Tibial nerve (tissue), 4 donors: ENCODE measurements at regions not wholly inside any gene's neighbourhood (a gene's known extent, or its start where the extent isn't known, plus 50 kb on each side); places are given as distances from the start of the nearest gene placed in this dataset.

Source experiments
- DNase-seq, 2 donors: peaks; one replicate each; pipeline ENCODE4 v3.0.0-alpha.2; 2019; ENCODE audit warnings: low spot score in 2 of 2
- H3K27ac ChIP-seq, 4 donors: fragments of 200-600 bp; sonication (generic) in 3 of 4; one replicate each; pipeline ENCODE4 v1.5.1; 2017 to 2019; ENCODE audit warnings: mild to moderate bottlenecking in 1 of 4
- H3K27me3 ChIP-seq, 2 donors: fragments of 200-600 bp; sonication (generic) in 1 of 2; one replicate each; pipeline versions ENCODE4 v1.5.1 to v1.6.0; 2017 to 2019
- H3K36me3 ChIP-seq, 3 donors: fragments of 200-600 bp; sonication (generic); one replicate each; pipeline ENCODE4 v1.5.1; 2018 to 2019
- H3K4me1 ChIP-seq, 4 donors: fragments of 200-600 bp; sonication (generic) in 3 of 4; one replicate each; pipeline ENCODE4 v1.5.1; 2017 to 2019
- H3K4me3 ChIP-seq, 4 donors: fragments of 200-600 bp; sonication (generic) in 3 of 4; one replicate each; pipeline ENCODE4 v1.5.1; 2017 to 2019; ENCODE audit warnings: mild to moderate bottlenecking in 1 of 4, moderate library complexity in 1 of 4
- H3K9me3 ChIP-seq, 4 donors: fragments of 200-600 bp; sonication (generic) in 3 of 4; one replicate each; pipeline ENCODE4 v1.5.1; 2017 to 2019
- CTCF ChIP-seq, 5 experiments: fragments of 200-600 bp in 3 of 5; fragments of 450-650 bp in 2 of 5; sonication (generic) in 3 of 5; IDR thresholded peaks; one replicate each; pipeline ENCODE4 v1.5.1; 2016 to 2019; ENCODE audit warnings: antibody characterized with exemption in 5 of 5, mild to moderate bottlenecking in 3 of 5, moderate library complexity in 2 of 5
- EP300 ChIP-seq, 2 donors: sonication (generic); formaldehyde crosslinking; IDR thresholded peaks; one replicate each; pipeline ENCODE4 v1.6.1; 2017; ENCODE audit warnings: antibody characterized with exemption in 2 of 2, mild to moderate bottlenecking in 1 of 2
- POLR2A ChIP-seq, 2 donors: fragments of 450-650 bp; IDR thresholded peaks; one replicate each; pipeline ENCODE4 v1.6.1; 2017; ENCODE audit warnings: antibody characterized with exemption in 2 of 2, mild to moderate bottlenecking in 2 of 2, moderate library complexity in 2 of 2
- WGBS, 2 donors: methylation state at CpG; one replicate each; pipeline ENCODE4 v1.1.5; 2018; 5-methylcytosine and 5-hydroxymethylcytosine counted together

- Histone ChIP-seq H3K4me3 (no peak overlapping the region), H3K4me1 (no peaks in the 10 kb centered on the region), H3K27me3 (no peaks in the 10 kb centered on the region), H3K9me3 (no peaks in the 10 kb centered on the region), H3K27ac (no peak overlapping the region), H3K36me3 (no peaks in the 10 kb centered on the region)
- TF ChIP-seq POLR2A (IDR thresholded peaks at IDR 0.05) (no peak), CTCF (IDR thresholded peaks at IDR 0.05) (no peak), EP300 (IDR thresholded peaks at IDR 0.05) (no peak)
- no peak for DNase-seq
- WGBS, 2 donors: 46 to 47% methylated on average over 6 of the region's 6 CpGs
Observed at GRCh38 chr19:32130332-32130731, 215.1 kb upstream of the ZNF507 start.

GRCh38 chr19:32131005-32131404 lies 214.4 kb upstream of the ZNF507 start:
- TF ChIP-seq CTCF (IDR thresholded peaks at IDR 0.05) (no peak), POLR2A (IDR thresholded peaks at IDR 0.05) (no peak), EP300 (IDR thresholded peaks at IDR 0.05) (no peak)
- Histone ChIP-seq H3K4me1 (no peaks in the 10 kb centered on the region), H3K27me3 (no peaks in the 10 kb centered on the region), H3K36me3 (no peaks in the 10 kb centered on the region), H3K9me3 (no peaks in the 10 kb centered on the region), H3K27ac (no peak overlapping the region), H3K4me3 (no peak overlapping the region)
- 51 to 56% methylated on average over 8 of the region's 8 CpGs for WGBS, 2 donors
- no peak for DNase-seq

- WGBS, 2 donors: 77 to 78% methylated on average over 5 of the region's 5 CpGs
Observed at GRCh38 chr19:32138416-32138815, 207.0 kb upstream of the ZNF507 start.

GRCh38 chr19:32141840-32142511 lies 203.4 kb upstream of the ZNF507 start:
- no peak overlapping the region for H3K4me3 ChIP-seq
- H3K9me3 ChIP-seq: peaks cover 0 to 18% (median 0%) of the 10 kb centered on the region in 4 donors
- H3K27ac ChIP-seq: no peak overlapping the region
- DNase-seq: no peak
- WGBS, 2 donors: 59 to 62% methylated on average over 7 of the region's 7 CpGs
- H3K4me1 ChIP-seq: no peaks in the 10 kb centered on the region
- H3K27me3 ChIP-seq: no peaks in the 10 kb centered on the region
- H3K36me3 ChIP-seq: no peaks in the 10 kb centered on the region
- TF ChIP-seq EP300 (IDR thresholded peaks at IDR 0.05): no peak
- no peak for TF ChIP-seq CTCF (IDR thresholded peaks at IDR 0.05)
- TF ChIP-seq POLR2A (IDR thresholded peaks at IDR 0.05): no peak

More at GRCh38 chr19:32138416-32138815, 207.0 kb upstream of the ZNF507 start:
- no peaks in the 10 kb centered on the region for H3K9me3 ChIP-seq
- TF ChIP-seq EP300 (IDR thresholded peaks at IDR 0.05) (no peak), CTCF (IDR thresholded peaks at IDR 0.05) (no peak), POLR2A (IDR thresholded peaks at IDR 0.05) (no peak)
- no peaks in the 10 kb centered on the region for H3K4me1 ChIP-seq
- no peaks in the 10 kb centered on the region for H3K36me3 ChIP-seq
- H3K27me3 ChIP-seq: no peaks in the 10 kb centered on the region
- H3K27ac ChIP-seq: no peak overlapping the region
- H3K4me3 ChIP-seq: no peak overlapping the region
- DNase-seq: no peak

GRCh38 chr19:32146664-32147063 lies 198.7 kb upstream of the ZNF507 start:
- Histone ChIP-seq H3K27me3 (no peaks in the 10 kb centered on the region), H3K36me3 (no peaks in the 10 kb centered on the region), H3K9me3 (peaks cover 0 to 47% (median 1%) of the 10 kb centered on the region in 4 donors), H3K27ac (no peak overlapping the region), H3K4me1 (no peaks in the 10 kb centered on the region), H3K4me3 (no peak overlapping the region)
- TF ChIP-seq POLR2A (IDR thresholded peaks at IDR 0.05): no peak
- TF ChIP-seq CTCF (IDR thresholded peaks at IDR 0.05): no peak
- TF ChIP-seq EP300 (IDR thresholded peaks at IDR 0.05): no peak
- DNase-seq: no peak
